Naive B cell (primary cell): ENCODE measurements at regions not wholly inside any gene's neighbourhood (a gene's known extent, or its start where the extent isn't known, plus 50 kb on each side); places are given as distances from the start of the nearest gene placed in this dataset.

Experiments
- ATAC-seq, 2 donors: fragments of 150-1000 bp; cut with Tn5 transposase; 2 replicates each; pipeline ENCODE4 v1.10.0; 2021; ENCODE audit warnings: low read depth in 2 of 2, mild to moderate bottlenecking in 2 of 2, moderate library complexity in 2 of 2
- DNase-seq: peaks from one replicate; pipeline ENCODE4 v3.0.0; 2022
- H3K27ac Mint-ChIP-seq, 6 donors: one replicate each; pipeline ENCODE4 v1.8.0; 2020 to 2022; ENCODE audit warnings: mild to moderate bottlenecking in 6 of 6, mixed read lengths in 6 of 6, moderate library complexity in 5 of 6, inconsistent platforms in 2 of 6
- H3K27me3 Mint-ChIP-seq, 3 donors: one replicate each; pipeline ENCODE4 v1.8.0; 2021 to 2022; ENCODE audit warnings: mixed read lengths in 3 of 3, mild to moderate bottlenecking in 1 of 3
- H3K36me3 Mint-ChIP-seq, 2 donors: one replicate each; pipeline ENCODE4 v1.8.0; 2020 to 2022; ENCODE audit warnings: mixed read lengths in 2 of 2, inconsistent platforms in 1 of 2, mild to moderate bottlenecking in 1 of 2
- H3K4me1 Mint-ChIP-seq, 3 donors: one replicate each; pipeline ENCODE4 v1.8.0; 2020 to 2022; ENCODE audit warnings: mixed read lengths in 3 of 3, inconsistent platforms in 1 of 3, mild to moderate bottlenecking in 1 of 3, moderate library complexity in 1 of 3
- H3K4me3 Mint-ChIP-seq, 8 donors: one replicate each; pipeline ENCODE4 v1.8.0; 2020 to 2022; ENCODE audit warnings: mild to moderate bottlenecking in 8 of 8, mixed read lengths in 8 of 8, moderate library complexity in 8 of 8, inconsistent platforms in 2 of 8
- H3K9me3 Mint-ChIP-seq, 7 donors: one replicate each; pipeline ENCODE4 v1.8.0; 2020 to 2022; ENCODE audit warnings: mixed read lengths in 7 of 7, mild to moderate bottlenecking in 5 of 7, inconsistent platforms in 2 of 7, moderate library complexity in 1 of 7

GRCh38 chr11:33567004-33567403, 133.6 kb downstream of the C11orf91 start:
- no peak for DNase-seq
- peaks cover 0 to 13% (median 5%) of the 10 kb centered on the region in 3 donors for H3K27me3 Mint-ChIP-seq
- H3K36me3 Mint-ChIP-seq: no peaks in the 10 kb centered on the region
- ATAC-seq: no peak
- H3K4me3 Mint-ChIP-seq: no peak overlapping the region
- H3K27ac Mint-ChIP-seq: no peak overlapping the region
- H3K9me3 Mint-ChIP-seq: peaks cover 0 to 11% (median 3%) of the 10 kb centered on the region in 7 donors
- no peaks in the 10 kb centered on the region for H3K4me1 Mint-ChIP-seq

- DNase-seq (no peak), ATAC-seq (no peak)
- no peak overlapping the region for H3K4me3 Mint-ChIP-seq
- H3K27ac Mint-ChIP-seq: peak overlapping the region in 1 of 6 donors; percentile 67
- H3K4me1 Mint-ChIP-seq: no peaks in the 10 kb centered on the region
- peaks cover under 1 to 13% (median 5%) of the 10 kb centered on the region in 3 donors for H3K27me3 Mint-ChIP-seq
- H3K36me3 Mint-ChIP-seq: no peaks in the 10 kb centered on the region
- H3K9me3 Mint-ChIP-seq: no peaks in the 10 kb centered on the region
Measured at GRCh38 chr11:33564856-33565453, 135.7 kb downstream of the C11orf91 start.

- H3K4me1 Mint-ChIP-seq: no peaks in the 10 kb centered on the region
- no peak overlapping the region for H3K4me3 Mint-ChIP-seq
- no peak overlapping the region for H3K27ac Mint-ChIP-seq
- peaks cover 4 to 14% (median 4%) of the 10 kb centered on the region in 3 donors for H3K27me3 Mint-ChIP-seq
- no peak for ATAC-seq
- DNase-seq: no peak
- H3K9me3 Mint-ChIP-seq: peaks cover 0 to 8% (median 0%) of the 10 kb centered on the region in 7 donors
- H3K36me3 Mint-ChIP-seq: no peaks in the 10 kb centered on the region
Measured at GRCh38 chr11:33560729-33561128, 139.9 kb downstream of the C11orf91 start.

- ATAC-seq (no peak), DNase-seq (no peak)
- peaks cover 4 to 20% (median 10%) of the 10 kb centered on the region in 3 donors for H3K27me3 Mint-ChIP-seq
- H3K4me1 Mint-ChIP-seq: no peaks in the 10 kb centered on the region
- H3K27ac Mint-ChIP-seq: no peak overlapping the region
- no peaks in the 10 kb centered on the region for H3K36me3 Mint-ChIP-seq
- no peak overlapping the region for H3K4me3 Mint-ChIP-seq
- peaks cover 0 to 8% (median 0%) of the 10 kb centered on the region in 7 donors for H3K9me3 Mint-ChIP-seq
Measured at GRCh38 chr11:33559567-33559966, 141.1 kb downstream of the C11orf91 start.

- H3K27me3 Mint-ChIP-seq: peaks cover 0 to 23% (median 15%) of the 10 kb centered on the region in 3 donors
- H3K4me1 Mint-ChIP-seq: no peaks in the 10 kb centered on the region
- H3K4me3 Mint-ChIP-seq: no peak overlapping the region
- no peak overlapping the region for H3K27ac Mint-ChIP-seq
- no peaks in the 10 kb centered on the region for H3K36me3 Mint-ChIP-seq
- ATAC-seq: no peak
- H3K9me3 Mint-ChIP-seq: peaks cover 0 to 8% (median 0%) of the 10 kb centered on the region in 7 donors
- no peak for DNase-seq
Measured at GRCh38 chr11:33558097-33558496, 142.5 kb downstream of the C11orf91 start.

- Mint-ChIP-seq H3K27ac (no peak overlapping the region), H3K4me3 (no peak overlapping the region), H3K36me3 (no peaks in the 10 kb centered on the region), H3K9me3 (peaks cover 0 to 8% (median 0%) of the 10 kb centered on the region in 7 donors), H3K27me3 (peaks cover 0 to 30% (median 15%) of the 10 kb centered on the region in 3 donors), H3K4me1 (no peaks in the 10 kb centered on the region)
- DNase-seq (no peak), ATAC-seq (no peak)
Measured at GRCh38 chr11:33557201-33557600, 143.4 kb downstream of the C11orf91 start.

GRCh38 chr11:33554219-33554618, 146.4 kb downstream of the C11orf91 start:
- no peaks in the 10 kb centered on the region for H3K4me1 Mint-ChIP-seq
- DNase-seq (no peak), ATAC-seq (no peak)
- no peak overlapping the region for H3K4me3 Mint-ChIP-seq
- no peaks in the 10 kb centered on the region for H3K36me3 Mint-ChIP-seq
- peaks cover 2 to 22% (median 16%) of the 10 kb centered on the region in 3 donors for H3K27me3 Mint-ChIP-seq
- no peak overlapping the region for H3K27ac Mint-ChIP-seq
- peaks cover 0 to 8% (median 0%) of the 10 kb centered on the region in 7 donors for H3K9me3 Mint-ChIP-seq

GRCh38 chr11:33553486-33553885, 147.1 kb downstream of the C11orf91 start:
- Mint-ChIP-seq H3K9me3 (peaks cover 0 to 8% (median 0%) of the 10 kb centered on the region in 7 donors), H3K4me1 (no peaks in the 10 kb centered on the region), H3K4me3 (no peak overlapping the region), H3K36me3 (no peaks in the 10 kb centered on the region), H3K27ac (no peak overlapping the region), H3K27me3 (peaks cover 3 to 21% (median 16%) of the 10 kb centered on the region in 3 donors)
- ATAC-seq (no peak), DNase-seq (no peak)

GRCh38 chr11:33552756-33553155, 147.9 kb downstream of the C11orf91 start:
- DNase-seq (no peak), ATAC-seq (no peak)
- Mint-ChIP-seq H3K27ac (no peak overlapping the region), H3K4me3 (no peak overlapping the region), H3K27me3 (peaks cover 3 to 18% (median 16%) of the 10 kb centered on the region in 3 donors), H3K4me1 (no peaks in the 10 kb centered on the region), H3K36me3 (no peaks in the 10 kb centered on the region), H3K9me3 (peaks cover 0 to 8% (median 0%) of the 10 kb centered on the region in 7 donors)

GRCh38 chr11:33551051-33551450, 149.6 kb downstream of the C11orf91 start:
- no peaks in the 10 kb centered on the region for H3K36me3 Mint-ChIP-seq
- H3K9me3 Mint-ChIP-seq: peaks cover 0 to 2% (median 0%) of the 10 kb centered on the region in 7 donors
- no peak for ATAC-seq
- H3K27ac Mint-ChIP-seq: no peak overlapping the region
- DNase-seq: no peak
- H3K27me3 Mint-ChIP-seq: peaks cover 7 to 32% (median 16%) of the 10 kb centered on the region in 3 donors
- no peak overlapping the region for H3K4me3 Mint-ChIP-seq
- no peaks in the 10 kb centered on the region for H3K4me1 Mint-ChIP-seq

- no peak overlapping the region for H3K4me3 Mint-ChIP-seq
- no peaks in the 10 kb centered on the region for H3K9me3 Mint-ChIP-seq
- ATAC-seq: no peak
- H3K27me3 Mint-ChIP-seq: peaks cover 7 to 26% (median 9%) of the 10 kb centered on the region in 3 donors
- no peaks in the 10 kb centered on the region for H3K4me1 Mint-ChIP-seq
- DNase-seq: no peak
- no peak overlapping the region for H3K27ac Mint-ChIP-seq
- no peaks in the 10 kb centered on the region for H3K36me3 Mint-ChIP-seq
Measured at GRCh38 chr11:33549483-33549882, 151.1 kb downstream of the C11orf91 start.

- DNase-seq (no peak), ATAC-seq (no peak)
- Mint-ChIP-seq H3K4me1 (peaks cover 0 to 5% (median 0%) of the 10 kb centered on the region in 3 donors), H3K27me3 (peaks cover 5 to 37% (median 7%) of the 10 kb centered on the region in 3 donors), H3K36me3 (no peaks in the 10 kb centered on the region), H3K9me3 (no peaks in the 10 kb centered on the region), H3K27ac (no peak overlapping the region), H3K4me3 (no peak overlapping the region)
Measured at GRCh38 chr11:33545931-33546330, 154.7 kb downstream of the C11orf91 start.

GRCh38 chr11:33544593-33545373, 155.8 kb downstream of the C11orf91 start:
- Mint-ChIP-seq H3K9me3 (no peaks in the 10 kb centered on the region), H3K27ac (no peak overlapping the region), H3K4me3 (no peak overlapping the region), H3K36me3 (no peaks in the 10 kb centered on the region), H3K4me1 (peaks cover 0 to 5% (median 0%) of the 10 kb centered on the region in 3 donors), H3K27me3 (peaks cover 5 to 37% (median 7%) of the 10 kb centered on the region in 3 donors)
- ATAC-seq: no peak
- no peak for DNase-seq

- DNase-seq (no peak), ATAC-seq (no peak)
- H3K36me3 Mint-ChIP-seq: no peaks in the 10 kb centered on the region
- H3K4me3 Mint-ChIP-seq: no peak overlapping the region
- peaks cover 0 to 37% (median 4%) of the 10 kb centered on the region in 3 donors for H3K27me3 Mint-ChIP-seq
- peaks cover 0 to 5% (median 0%) of the 10 kb centered on the region in 3 donors for H3K4me1 Mint-ChIP-seq
- no peaks in the 10 kb centered on the region for H3K9me3 Mint-ChIP-seq
- H3K27ac Mint-ChIP-seq: no peak overlapping the region
Measured at GRCh38 chr11:33543823-33544222, 156.8 kb downstream of the C11orf91 start.
